DMS53 treated with DMSO at 0.1 percent for 48 hours (cell line): ENCODE measurements at regions not wholly inside any gene's neighbourhood (a gene's known extent, or its start where the extent isn't known, plus 50 kb on each side); places are given as distances from the start of the nearest gene placed in this dataset.
"Not testable (repeated sequence)": the region's sequence is repeated elsewhere in the genome, so short reads cannot be mapped to it uniquely, and the experiment has no call there.

Experiments
- DNase-seq: peaks from one replicate; lab custom pipeline; 2025; ENCODE audit not compliant: unreplicated experiment; lab: John Stamatoyannopoulos, UW

- no peak for DNase-seq
These were observed 50.0 kb upstream of the ALDH1B1 start for GRCh38 chr9:38342532-38342931.

GRCh38 chr9:38342096-38342495, 50.4 kb upstream of the ALDH1B1 start:
- no peak for DNase-seq

GRCh38 chr9:38339496-38339895, 53.0 kb upstream of the ALDH1B1 start:
- no peak for DNase-seq

GRCh38 chr9:38339087-38339486, 53.4 kb upstream of the ALDH1B1 start:
- no peak for DNase-seq

GRCh38 chr9:38338342-38339018, 54.0 kb upstream of the ALDH1B1 start:
- DNase-seq: no peak

- no peak for DNase-seq
These were observed 54.7 kb upstream of the ALDH1B1 start for GRCh38 chr9:38337706-38338264.

- no peak for DNase-seq
These were observed 55.3 kb upstream of the ALDH1B1 start for GRCh38 chr9:38337181-38337580.

GRCh38 chr9:38336341-38336740, 56.2 kb upstream of the ALDH1B1 start:
- no peak for DNase-seq

GRCh38 chr9:38335686-38336085, 56.8 kb upstream of the ALDH1B1 start:
- DNase-seq: no peak

- no peak for DNase-seq
These were observed 58.3 kb upstream of the ALDH1B1 start for GRCh38 chr9:38334234-38334633.

- no peak for DNase-seq
These were observed 59.5 kb upstream of the ALDH1B1 start for GRCh38 chr9:38333047-38333446.

GRCh38 chr9:38332625-38333024, 59.9 kb upstream of the ALDH1B1 start:
- DNase-seq: no peak

- no peak for DNase-seq
These were observed 61.4 kb upstream of the ALDH1B1 start for GRCh38 chr9:38331141-38331540.

GRCh38 chr9:38329968-38330367, 62.5 kb upstream of the ALDH1B1 start:
- no peak for DNase-seq

- DNase-seq: no peak
These were observed 63.7 kb upstream of the ALDH1B1 start for GRCh38 chr9:38328765-38329164.

GRCh38 chr9:38326122-38326521, 66.4 kb upstream of the ALDH1B1 start:
- DNase-seq: no peak

- DNase-seq: not testable (repeated sequence)
These were observed 68.3 kb upstream of the ALDH1B1 start for GRCh38 chr9:38324213-38324612.

GRCh38 chr9:38322937-38323336, 69.6 kb upstream of the ALDH1B1 start:
- no peak for DNase-seq

- no peak for DNase-seq
These were observed 72.9 kb upstream of the ALDH1B1 start for GRCh38 chr9:38319496-38320173.

GRCh38 chr9:38318759-38319495, 73.6 kb upstream of the ALDH1B1 start:
- peak; percentile 30 for DNase-seq

- no peak for DNase-seq
These were observed 76.2 kb upstream of the ALDH1B1 start for GRCh38 chr9:38316166-38316780.
